Hepatocyte (in vitro differentiated cells): ENCODE measurements at regions not wholly inside any gene's neighbourhood (a gene's known extent, or its start where the extent isn't known, plus 50 kb on each side); places are given as distances from the start of the nearest gene placed in this dataset.

Experiments
- EZH2 ChIP-seq: fragments of 200-600 bp; sonication (generic); IDR thresholded peaks from 2 replicates; pipeline ENCODE4 v1.6.1; 2016; ENCODE audit warnings: antibody characterized with exemption, mild to moderate bottlenecking, borderline replicate concordance
- TF ChIP-seq, protein P1 (sequence below): fragments of 200-600 bp; sonication (generic); IDR thresholded peaks from 2 replicates; pipeline ENCODE4 v1.5.1; 2016; ENCODE audit warnings: antibody characterized with exemption, mild to moderate bottlenecking; ENCODE audit not compliant: poor library complexity

DNA sequence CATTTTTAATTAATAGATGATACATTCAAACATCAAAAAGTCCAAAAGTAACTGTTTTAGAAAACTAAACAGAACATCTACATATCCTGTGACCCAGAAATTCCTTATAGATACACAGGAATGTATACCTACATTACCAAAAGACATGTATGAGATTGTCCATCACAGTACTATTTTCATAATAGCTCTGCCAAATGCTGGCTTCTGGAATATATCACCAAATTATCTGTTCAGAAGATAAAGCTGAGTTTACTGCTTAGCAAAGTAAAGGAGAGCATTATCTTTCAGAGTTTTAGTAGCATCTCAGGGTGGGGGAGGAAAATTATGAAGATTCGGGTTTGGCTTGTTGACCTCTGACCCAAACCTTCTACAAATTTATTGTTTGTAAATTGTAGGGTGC is 368.9 kb upstream of the SLC7A11 start:
- TF ChIP-seq, protein P1, sequence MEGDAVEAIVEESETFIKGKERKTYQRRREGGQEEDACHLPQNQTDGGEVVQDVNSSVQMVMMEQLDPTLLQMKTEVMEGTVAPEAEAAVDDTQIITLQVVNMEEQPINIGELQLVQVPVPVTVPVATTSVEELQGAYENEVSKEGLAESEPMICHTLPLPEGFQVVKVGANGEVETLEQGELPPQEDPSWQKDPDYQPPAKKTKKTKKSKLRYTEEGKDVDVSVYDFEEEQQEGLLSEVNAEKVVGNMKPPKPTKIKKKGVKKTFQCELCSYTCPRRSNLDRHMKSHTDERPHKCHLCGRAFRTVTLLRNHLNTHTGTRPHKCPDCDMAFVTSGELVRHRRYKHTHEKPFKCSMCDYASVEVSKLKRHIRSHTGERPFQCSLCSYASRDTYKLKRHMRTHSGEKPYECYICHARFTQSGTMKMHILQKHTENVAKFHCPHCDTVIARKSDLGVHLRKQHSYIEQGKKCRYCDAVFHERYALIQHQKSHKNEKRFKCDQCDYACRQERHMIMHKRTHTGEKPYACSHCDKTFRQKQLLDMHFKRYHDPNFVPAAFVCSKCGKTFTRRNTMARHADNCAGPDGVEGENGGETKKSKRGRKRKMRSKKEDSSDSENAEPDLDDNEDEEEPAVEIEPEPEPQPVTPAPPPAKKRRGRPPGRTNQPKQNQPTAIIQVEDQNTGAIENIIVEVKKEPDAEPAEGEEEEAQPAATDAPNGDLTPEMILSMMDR = no peak
- no peak for TF ChIP-seq EZH2
